Naive thymus-derived CD4-positive, alpha-beta T cell (primary cell): ENCODE measurements at regions not wholly inside any gene's neighbourhood (a gene's known extent, or its start where the extent isn't known, plus 50 kb on each side); places are given as distances from the start of the nearest gene placed in this dataset.

Experiments used
- ATAC-seq: fragments of 150-1000 bp; cut with Tn5 transposase; 2 replicates; pipeline ENCODE4 v1.10.0; 2021; ENCODE audit warnings: mild to moderate bottlenecking, moderate library complexity
- CTCF ChIA-PET: fragments of 350-600 bp; sonication (Branson Sonifier 250); formaldehyde crosslinking; loops from one replicate; lab custom pipeline; 2021; ENCODE audit warnings: antibody characterized with exemption; lab: Charles Lee
- POLR2A ChIA-PET: fragments of 350-600 bp; sonication (Branson Sonifier 250); formaldehyde crosslinking; loops from one replicate; lab custom pipeline; 2021; ENCODE audit warnings: antibody characterized with exemption, inconsistent platforms; lab: Charles Lee
- DNase-seq, 9 donors: peaks; one replicate each; pipeline versions ENCODE4 v3.0.0 to v3.0.0-alpha.2; 2020 to 2022; ENCODE audit warnings: mixed read lengths in 1 of 9
- H3K27ac ChIP-seq: one replicate; pipeline ENCODE4 v1.7.0; 2013; ENCODE audit warnings: mild to moderate bottlenecking, low read depth, low read length, moderate library complexity
- H3K27me3 ChIP-seq, 2 donors: one replicate each; pipeline ENCODE4 v1.7.0; 2013; ENCODE audit warnings: low read length in 2 of 2, mild to moderate bottlenecking in 2 of 2, moderate library complexity in 2 of 2; ENCODE audit not compliant: control insufficient read depth in 2 of 2, insufficient read depth in 2 of 2
- H3K36me3 ChIP-seq, 3 experiments: 1 replicate in 2 of 3; 2 replicates in 1 of 3; pipeline ENCODE4 v1.7.0; 2013; ENCODE audit warnings: low read length in 3 of 3, mild to moderate bottlenecking in 3 of 3, moderate library complexity in 1 of 3; ENCODE audit not compliant: insufficient read depth in 3 of 3, control insufficient read depth in 2 of 3
- H3K4me1 ChIP-seq, 2 donors: one replicate each; pipeline ENCODE4 v1.7.0; 2013; ENCODE audit warnings: low read length in 2 of 2, mild to moderate bottlenecking in 2 of 2, moderate library complexity in 1 of 2; ENCODE audit not compliant: control insufficient read depth in 2 of 2, insufficient read depth in 2 of 2
- H3K4me3 ChIP-seq: 2 replicates; pipeline ENCODE4 v1.7.0; 2013; ENCODE audit warnings: mild to moderate bottlenecking, low read length
- H3K9me3 ChIP-seq, 3 experiments: 1 replicate in 2 of 3; 2 replicates in 1 of 3; pipeline ENCODE4 v1.7.0; 2013; ENCODE audit warnings: low read length in 3 of 3; ENCODE audit not compliant: control insufficient read depth in 2 of 3
- H3K27ac Mint-ChIP-seq, 9 donors: one replicate each; pipeline ENCODE4 v1.8.0; 2020 to 2022; ENCODE audit warnings: mixed read lengths in 9 of 9, mild to moderate bottlenecking in 8 of 9, moderate library complexity in 5 of 9, inconsistent platforms in 2 of 9
- H3K27me3 Mint-ChIP-seq, 5 donors: one replicate each; pipeline ENCODE4 v1.8.0; 2021 to 2022; ENCODE audit warnings: mixed read lengths in 5 of 5, mild to moderate bottlenecking in 1 of 5
- H3K36me3 Mint-ChIP-seq, 5 donors: one replicate each; pipeline ENCODE4 v1.8.0; 2020 to 2022; ENCODE audit warnings: mixed read lengths in 5 of 5, mild to moderate bottlenecking in 3 of 5, inconsistent platforms in 1 of 5
- H3K4me1 Mint-ChIP-seq, 7 donors: one replicate each; pipeline ENCODE4 v1.8.0; 2020 to 2022; ENCODE audit warnings: mixed read lengths in 7 of 7, mild to moderate bottlenecking in 3 of 7, inconsistent platforms in 1 of 7
- H3K4me3 Mint-ChIP-seq, 10 donors: one replicate each; pipeline ENCODE4 v1.8.0; 2020 to 2022; ENCODE audit warnings: mild to moderate bottlenecking in 10 of 10, mixed read lengths in 10 of 10, moderate library complexity in 6 of 10, inconsistent platforms in 2 of 10
- H3K9me3 Mint-ChIP-seq, 11 donors: one replicate each; pipeline ENCODE4 v1.8.0; 2020 to 2022; ENCODE audit warnings: mixed read lengths in 11 of 11, mild to moderate bottlenecking in 4 of 11, inconsistent platforms in 1 of 11, moderate library complexity in 1 of 11
- intact Hi-C, 2 donors: fragments of 100-400 bp; cut with micrococcal nuclease; formaldehyde crosslinking; loops; one replicate each; pipeline ENCODE4 v1.15.1; 2023

GRCh38 chr10:30190577-30191552, 131.5 kb upstream of the JCAD start:
- H3K4me3 Mint-ChIP-seq: no peak overlapping the region
- ChIA-PET POLR2A (no interaction called here), CTCF (no interaction called here)
- intact Hi-C loops: no loop called here
- H3K36me3 ChIP-seq: no peaks in the 10 kb centered on the region
- no peak overlapping the region for H3K4me3 ChIP-seq
- H3K9me3 Mint-ChIP-seq: peaks cover 0 to 5% (median 0%) of the 10 kb centered on the region in 11 donors
- ATAC-seq (no peak), DNase-seq (no peak)
- no peak overlapping the region for H3K27ac ChIP-seq
- H3K27me3 ChIP-seq: no peaks in the 10 kb centered on the region
- H3K4me1 ChIP-seq: no peaks in the 10 kb centered on the region
- peaks cover 0 to 6% (median 0%) of the 10 kb centered on the region in 7 donors for H3K4me1 Mint-ChIP-seq
- peaks cover 0 to 19% (median 6%) of the 10 kb centered on the region in 5 donors for H3K27me3 Mint-ChIP-seq
- H3K9me3 ChIP-seq: no peaks in the 10 kb centered on the region
- no peaks in the 10 kb centered on the region for H3K36me3 Mint-ChIP-seq
- H3K27ac Mint-ChIP-seq: no peak overlapping the region

- ATAC-seq (no peak), DNase-seq (no peak)
- CTCF ChIA-PET: no interaction called here
- POLR2A ChIA-PET: no interaction called here
- peaks cover 0 to 3% (median 0%) of the 10 kb centered on the region in 11 donors for H3K9me3 Mint-ChIP-seq
- H3K36me3 ChIP-seq: no peaks in the 10 kb centered on the region
- peaks cover 0 to 12% (median 4%) of the 10 kb centered on the region in 5 donors for H3K27me3 Mint-ChIP-seq
- no peak overlapping the region for H3K27ac ChIP-seq
- no peaks in the 10 kb centered on the region for H3K27me3 ChIP-seq
- intact Hi-C loops: no loop called here
- H3K4me1 ChIP-seq: no peaks in the 10 kb centered on the region
- H3K27ac Mint-ChIP-seq: no peak overlapping the region
- H3K4me3 Mint-ChIP-seq: no peak overlapping the region
- no peaks in the 10 kb centered on the region for H3K9me3 ChIP-seq
- H3K36me3 Mint-ChIP-seq: no peaks in the 10 kb centered on the region
- no peak overlapping the region for H3K4me3 ChIP-seq
- H3K4me1 Mint-ChIP-seq: peaks cover 0 to 6% (median 0%) of the 10 kb centered on the region in 7 donors
These were observed 129.8 kb upstream of the JCAD start for GRCh38 chr10:30189238-30189580.

- no peak overlapping the region for H3K27ac ChIP-seq
- ChIA-PET POLR2A (no interaction called here), CTCF (no interaction called here)
- H3K9me3 ChIP-seq: no peaks in the 10 kb centered on the region
- H3K4me1 Mint-ChIP-seq: peaks cover 0 to 6% (median 0%) of the 10 kb centered on the region in 7 donors
- H3K27me3 Mint-ChIP-seq: peaks cover 0 to 10% (median 4%) of the 10 kb centered on the region in 5 donors
- H3K27ac Mint-ChIP-seq: no peak overlapping the region
- H3K9me3 Mint-ChIP-seq: no peaks in the 10 kb centered on the region
- intact Hi-C loops: no loop called here
- H3K4me1 ChIP-seq: no peaks in the 10 kb centered on the region
- no peak for DNase-seq
- H3K27me3 ChIP-seq: no peaks in the 10 kb centered on the region
- H3K4me3 ChIP-seq: no peak overlapping the region
- H3K36me3 Mint-ChIP-seq: no peaks in the 10 kb centered on the region
- H3K36me3 ChIP-seq: no peaks in the 10 kb centered on the region
- no peak for ATAC-seq
- H3K4me3 Mint-ChIP-seq: no peak overlapping the region
These were observed 129.3 kb upstream of the JCAD start for GRCh38 chr10:30188556-30189237.

GRCh38 chr10:30188101-30188500, 128.7 kb upstream of the JCAD start:
- ChIA-PET CTCF (no interaction called here), POLR2A (no interaction called here)
- Mint-ChIP-seq H3K4me1 (peaks cover 0 to 6% (median 0%) of the 10 kb centered on the region in 7 donors), H3K27ac (no peak overlapping the region), H3K36me3 (no peaks in the 10 kb centered on the region), H3K27me3 (peaks cover 0 to 10% (median 4%) of the 10 kb centered on the region in 5 donors), H3K9me3 (no peaks in the 10 kb centered on the region), H3K4me3 (no peak overlapping the region)
- Histone ChIP-seq H3K27ac (no peak overlapping the region), H3K36me3 (no peaks in the 10 kb centered on the region), H3K4me3 (no peak overlapping the region), H3K27me3 (no peaks in the 10 kb centered on the region), H3K9me3 (no peaks in the 10 kb centered on the region), H3K4me1 (no peaks in the 10 kb centered on the region)
- no peak for ATAC-seq
- no peak for DNase-seq
- intact Hi-C loops: no loop called here

- no peak overlapping the region for H3K4me3 ChIP-seq
- H3K36me3 Mint-ChIP-seq: no peaks in the 10 kb centered on the region
- no peak overlapping the region for H3K27ac ChIP-seq
- H3K27me3 ChIP-seq: no peaks in the 10 kb centered on the region
- H3K9me3 ChIP-seq: no peaks in the 10 kb centered on the region
- no peaks in the 10 kb centered on the region for H3K4me1 ChIP-seq
- DNase-seq (no peak), ATAC-seq (no peak)
- H3K4me1 Mint-ChIP-seq: peaks cover 0 to 6% (median 0%) of the 10 kb centered on the region in 7 donors
- H3K9me3 Mint-ChIP-seq: no peaks in the 10 kb centered on the region
- no peak overlapping the region for H3K4me3 Mint-ChIP-seq
- intact Hi-C loops: no loop called here
- ChIA-PET CTCF (no interaction called here), POLR2A (no interaction called here)
- H3K27me3 Mint-ChIP-seq: peaks cover 0 to 8% (median 4%) of the 10 kb centered on the region in 5 donors
- H3K36me3 ChIP-seq: no peaks in the 10 kb centered on the region
- no peak overlapping the region for H3K27ac Mint-ChIP-seq
These were observed 127.6 kb upstream of the JCAD start for GRCh38 chr10:30187010-30187409.

- intact Hi-C loops: no loop called here
- ChIA-PET CTCF (no interaction called here), POLR2A (interaction anchor here (0.7 kb wide), 1 partner anchor 16 kb away, joined by 4 read pairs; no protein-coding TSS in a partner anchor)
- no peak overlapping the region for H3K4me3 Mint-ChIP-seq
- Histone ChIP-seq H3K27ac (no peak overlapping the region), H3K9me3 (no peaks in the 10 kb centered on the region), H3K27me3 (no peaks in the 10 kb centered on the region), H3K4me3 (no peak overlapping the region), H3K36me3 (no peaks in the 10 kb centered on the region), H3K4me1 (no peaks in the 10 kb centered on the region)
- no peaks in the 10 kb centered on the region for H3K36me3 Mint-ChIP-seq
- DNase-seq (no peak), ATAC-seq (no peak)
- H3K9me3 Mint-ChIP-seq: no peaks in the 10 kb centered on the region
- peaks cover 0 to 6% (median 0%) of the 10 kb centered on the region in 7 donors for H3K4me1 Mint-ChIP-seq
- no peak overlapping the region for H3K27ac Mint-ChIP-seq
- peaks cover 0 to 8% (median 4%) of the 10 kb centered on the region in 5 donors for H3K27me3 Mint-ChIP-seq
These were observed 127.0 kb upstream of the JCAD start for GRCh38 chr10:30186371-30186875.
